ENCODE measurements at regions not wholly inside any gene's neighbourhood (a gene's known extent, or its start where the extent isn't known, plus 50 kb on each side); places are given as distances from the start of the nearest gene placed in this dataset.

- DNase-seq = no peak
Observed at GRCh38 chr16:65888201-65888600, 478.3 kb upstream of the CDH5 start.

GRCh38 chr16:65884018-65884417 is 482.5 kb upstream of the CDH5 start:
- DNase-seq = peak; percentile 73

GRCh38 chr16:65878347-65878746 is 488.1 kb upstream of the CDH5 start:
- no peak for DNase-seq

GRCh38 chr16:65876624-65877023 is 489.9 kb upstream of the CDH5 start:
- DNase-seq = peak; percentile 13

GRCh38 chr16:65876056-65876408 is 490.5 kb upstream of the CDH5 start:
- DNase-seq = peak; percentile 12

GRCh38 chr16:65875381-65876055 is 491.0 kb upstream of the CDH5 start:
- DNase-seq = peak; percentile 4

GRCh38 chr16:65869261-65869660 is 497.2 kb upstream of the CDH5 start:
- no peak for DNase-seq

- no peak for DNase-seq
Observed at GRCh38 chr16:65867276-65867960, 499.1 kb upstream of the CDH5 start.

- no peak for DNase-seq
Observed at GRCh38 chr16:65863236-65863635, 503.3 kb upstream of the CDH5 start.

GRCh38 chr16:65861131-65861731 is 505.3 kb upstream of the CDH5 start:
- DNase-seq = no peak

- no peak for DNase-seq
Observed at GRCh38 chr16:65855171-65856145, 511.0 kb upstream of the CDH5 start.

- no peak for DNase-seq
Observed at GRCh38 chr16:65846210-65846602, 520.3 kb upstream of the CDH5 start.

GRCh38 chr16:65845466-65846209 is 520.9 kb upstream of the CDH5 start:
- peak; percentile 55 for DNase-seq

- DNase-seq = no peak
Observed at GRCh38 chr16:65843941-65844340, 522.5 kb upstream of the CDH5 start.

GRCh38 chr16:65842067-65842466 is 524.4 kb upstream of the CDH5 start:
- DNase-seq = peak; percentile 3

GRCh38 chr16:65838001-65838400 is 528.5 kb upstream of the CDH5 start:
- no peak for DNase-seq

- DNase-seq = no peak
Observed at GRCh38 chr16:65837464-65837863, 529.0 kb upstream of the CDH5 start.

GRCh38 chr16:65834688-65835087 is 531.8 kb upstream of the CDH5 start:
- no peak for DNase-seq

GRCh38 chr16:65833171-65833871 is 533.2 kb upstream of the CDH5 start:
- peak; percentile 89 for DNase-seq

- no peak for DNase-seq
Observed at GRCh38 chr16:65832679-65833078, 533.8 kb upstream of the CDH5 start.

- DNase-seq = no peak
Observed at GRCh38 chr16:65831903-65832666, 534.4 kb upstream of the CDH5 start.

Measured in EL (cell line).